ENCODE measurements at regions not wholly inside any gene's neighbourhood (a gene's known extent, or its start where the extent isn't known, plus 50 kb on each side); places are given as distances from the start of the nearest gene placed in this dataset.

GRCh38 chr1:112264010-112264409 lies 132.0 kb upstream of the CTTNBP2NL start:
- DNase-seq (ENCODE audit: low read depth), result no peak

- peak; percentile 24 for DNase-seq (ENCODE audit: low read depth)
Observed at GRCh38 chr1:112264553-112264952, 131.5 kb upstream of the CTTNBP2NL start.

DNA sequence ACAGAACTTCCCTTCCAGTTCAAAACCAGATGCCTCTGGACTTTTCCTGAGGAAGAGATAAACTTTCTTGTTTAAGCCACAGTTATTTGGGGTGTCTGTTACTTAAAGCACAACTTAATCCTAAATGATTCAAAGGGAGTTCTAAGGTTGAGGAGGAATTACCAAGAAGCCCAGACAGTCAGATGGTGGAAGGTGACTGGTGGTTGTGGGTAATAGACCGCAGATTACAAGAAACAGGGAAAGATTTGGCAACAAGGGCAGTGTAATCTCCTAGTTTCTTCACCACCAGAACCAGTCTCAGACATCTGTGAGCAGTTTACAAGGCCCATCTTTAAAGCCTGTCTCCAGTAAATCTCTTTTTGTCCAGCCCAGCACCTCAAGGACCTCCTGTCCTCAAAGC lies 130.1 kb upstream of the CTTNBP2NL start:
- DNase-seq (ENCODE audit: low read depth), result no peak

GRCh38 chr1:112267206-112267605 lies 128.8 kb upstream of the CTTNBP2NL start:
- DNase-seq (ENCODE audit: low read depth), result no peak

DNA sequence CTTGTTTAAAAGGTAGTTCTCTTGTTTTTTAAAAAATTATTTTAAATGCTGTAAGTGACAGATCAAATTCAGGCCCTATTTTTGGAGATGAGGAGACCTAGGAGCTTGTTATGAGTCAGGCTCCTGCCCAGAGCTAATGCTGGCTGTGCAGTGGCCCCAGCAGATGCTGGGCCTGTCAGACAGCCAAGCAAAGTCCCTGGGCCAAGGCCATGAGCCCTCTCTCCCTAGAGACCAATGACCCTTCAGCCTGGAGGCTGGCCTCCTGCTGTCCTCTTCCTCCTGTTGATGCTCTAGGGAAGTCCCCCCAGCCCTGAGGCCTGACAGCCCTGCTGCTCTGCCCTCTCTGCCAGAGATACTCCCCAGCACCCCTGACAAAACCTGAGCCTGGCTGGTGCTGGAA lies 128.1 kb upstream of the CTTNBP2NL start:
- no peak for DNase-seq (ENCODE audit: low read depth)

DNA sequence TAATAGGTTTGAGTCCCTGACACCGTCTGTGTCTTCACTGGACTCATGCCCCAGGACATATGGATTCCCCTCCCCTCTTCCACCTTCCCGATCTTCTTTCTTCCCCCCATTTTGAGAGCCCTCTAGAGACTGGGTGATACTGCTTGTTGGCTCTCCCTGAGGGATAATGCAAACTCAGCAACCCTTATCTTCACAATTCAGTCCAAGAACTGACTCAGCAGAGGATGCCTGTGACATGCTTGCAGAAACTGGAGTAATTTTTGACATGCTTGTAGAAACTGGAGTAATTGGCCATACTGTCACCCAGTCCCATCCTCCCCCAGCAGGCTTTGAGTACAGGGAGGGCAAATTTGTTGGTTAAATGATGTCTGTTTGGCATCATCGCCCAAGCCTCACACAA lies 127.6 kb upstream of the CTTNBP2NL start:
- DNase-seq (ENCODE audit: low read depth), result no peak

DNA sequence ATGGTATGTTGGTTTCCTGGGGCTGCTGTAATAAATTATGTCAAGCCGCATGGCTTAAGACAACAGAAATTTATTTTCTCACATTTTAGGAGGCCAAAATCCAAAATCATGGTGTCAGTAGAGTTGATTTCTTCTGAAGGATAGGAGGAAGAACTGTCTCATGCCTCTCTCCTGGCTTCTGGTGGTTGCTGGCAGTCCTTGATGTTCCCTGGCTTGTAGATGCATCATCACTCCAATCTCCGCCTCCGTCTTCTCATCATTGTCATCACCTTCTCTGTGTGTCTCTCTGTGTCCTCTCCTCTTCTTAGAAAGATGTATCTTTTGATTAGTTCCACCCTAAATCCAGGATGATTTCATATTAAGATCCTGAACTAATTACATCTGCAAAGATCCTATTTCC lies 124.7 kb upstream of the CTTNBP2NL start:
- DNase-seq (ENCODE audit: low read depth), result no peak

- no peak for DNase-seq (ENCODE audit: low read depth)
Observed at GRCh38 chr1:112272101-112272772, 123.8 kb upstream of the CTTNBP2NL start.

GRCh38 chr1:112284796-112285195 lies 111.2 kb upstream of the CTTNBP2NL start:
- DNase-seq (ENCODE audit: low read depth), result no peak

- DNase-seq (ENCODE audit: low read depth), result no peak
Observed at GRCh38 chr1:112285316-112285715, 110.7 kb upstream of the CTTNBP2NL start.

- DNase-seq (ENCODE audit: low read depth), result no peak
Observed at GRCh38 chr1:112285746-112286145, 110.3 kb upstream of the CTTNBP2NL start.

DNA sequence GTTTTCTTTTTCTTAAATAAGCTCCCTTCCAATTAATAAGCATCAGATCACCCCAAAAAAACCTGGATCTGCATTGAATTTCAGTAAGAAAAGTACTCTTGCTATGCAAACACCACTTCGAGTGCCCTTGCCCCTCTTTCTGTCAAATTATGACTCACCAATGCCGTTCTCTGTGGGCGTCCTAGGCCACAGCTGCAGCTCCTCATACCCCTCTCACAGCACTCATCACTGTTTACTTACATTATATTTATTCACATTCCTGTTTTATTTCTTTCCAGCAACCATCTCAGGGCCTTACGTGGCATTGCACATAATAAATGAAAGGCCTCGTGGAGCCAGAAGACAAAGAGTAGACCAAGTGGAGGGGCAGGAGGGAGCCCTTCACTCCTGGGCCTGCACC lies 99.1 kb upstream of the CTTNBP2NL start:
- no peak for DNase-seq (ENCODE audit: low read depth)

- no peak for DNase-seq (ENCODE audit: low read depth)
Observed at GRCh38 chr1:112297536-112297935, 98.5 kb upstream of the CTTNBP2NL start.

- DNase-seq (ENCODE audit: low read depth), result peak; percentile 53
Observed at GRCh38 chr1:112298558-112298957, 97.5 kb upstream of the CTTNBP2NL start.

DNA sequence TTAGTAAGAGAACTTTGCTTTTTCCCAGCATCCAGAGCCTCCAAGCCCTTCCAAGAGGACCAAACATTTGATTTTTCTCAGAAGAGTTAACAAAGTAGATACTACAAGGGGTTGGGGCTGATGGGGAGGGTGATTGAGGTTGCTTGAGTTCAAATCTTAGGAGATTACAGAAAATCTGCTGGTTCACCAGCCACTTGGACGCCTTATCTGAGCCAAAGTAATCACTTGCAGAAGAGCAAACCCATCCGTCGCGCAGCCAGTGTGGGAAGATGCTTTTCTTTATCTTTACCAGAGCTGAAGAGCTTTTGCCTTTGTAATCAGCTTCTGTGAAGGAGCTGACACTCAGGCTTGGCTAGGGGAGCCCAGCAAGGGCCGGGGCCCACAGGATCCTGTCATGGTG lies 91.9 kb upstream of the CTTNBP2NL start:
- DNase-seq (ENCODE audit: low read depth), result no peak

GRCh38 chr1:112304612-112305011 lies 91.4 kb upstream of the CTTNBP2NL start:
- DNase-seq (ENCODE audit: low read depth), result no peak

DNA sequence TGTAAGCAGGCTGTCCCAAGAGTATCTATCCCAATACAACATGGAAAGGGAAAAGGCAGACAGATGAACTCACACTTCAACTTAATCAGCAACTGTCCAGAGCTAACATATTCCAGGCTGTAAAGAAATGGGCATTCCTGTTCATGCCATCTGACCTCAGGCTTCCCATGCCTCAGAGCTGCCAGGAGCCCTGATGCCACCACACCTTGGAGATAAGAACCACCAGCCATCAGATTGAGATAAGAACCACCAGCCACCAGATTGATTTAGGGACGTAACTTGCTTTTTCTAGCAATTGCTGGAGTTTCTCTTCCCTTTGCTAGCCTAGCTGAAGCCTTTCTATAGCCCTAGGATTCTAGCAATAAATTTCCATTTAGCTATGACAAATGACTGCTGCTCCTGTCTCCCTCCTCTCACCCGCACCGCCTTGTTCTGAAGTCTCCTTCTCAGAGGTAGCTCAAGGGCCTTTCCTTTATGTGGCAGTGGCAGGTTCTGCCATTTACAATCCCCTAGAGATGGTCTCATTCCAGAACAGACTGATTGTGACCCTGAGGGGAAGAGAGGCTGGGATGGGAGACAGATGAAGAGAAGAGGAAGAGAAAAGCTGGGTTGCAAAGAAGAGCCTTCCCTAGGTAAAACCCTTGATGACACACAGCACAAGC lies 88.0 kb upstream of the CTTNBP2NL start:
- no peak for DNase-seq (ENCODE audit: low read depth)

GRCh38 chr1:112308716-112309115 lies 87.3 kb upstream of the CTTNBP2NL start:
- DNase-seq (ENCODE audit: low read depth), result no peak

GRCh38 chr1:112309499-112309898 lies 86.5 kb upstream of the CTTNBP2NL start:
- no peak for DNase-seq (ENCODE audit: low read depth)

- DNase-seq (ENCODE audit: low read depth), result no peak
Observed at GRCh38 chr1:112312315-112312714, 83.7 kb upstream of the CTTNBP2NL start.

DNA sequence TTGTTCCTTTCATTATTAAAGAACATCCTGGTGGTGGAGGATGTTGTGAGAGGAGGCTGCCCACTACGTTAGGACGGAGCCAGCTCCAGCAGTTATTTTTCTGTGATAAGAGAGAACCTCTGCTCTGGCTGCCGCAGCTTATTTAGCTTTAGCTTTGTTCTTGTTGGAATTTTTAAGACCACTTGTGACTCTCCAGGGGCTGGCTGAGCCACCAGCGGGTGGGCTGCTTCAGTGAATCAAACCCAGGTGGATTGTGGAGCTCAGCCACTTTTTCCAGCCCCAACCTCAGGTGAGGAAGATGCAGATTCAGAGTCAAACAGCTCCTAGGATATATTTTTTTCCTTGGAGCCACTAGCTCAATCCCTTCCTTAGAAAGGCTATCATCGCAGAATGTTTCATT lies 83.1 kb upstream of the CTTNBP2NL start:
- DNase-seq (ENCODE audit: low read depth), result no peak

GRCh38 chr1:112316254-112316913 lies 79.6 kb upstream of the CTTNBP2NL start:
- DNase-seq (ENCODE audit: low read depth), result no peak

- no peak for DNase-seq (ENCODE audit: low read depth)
Observed at GRCh38 chr1:112317140-112317539, 78.9 kb upstream of the CTTNBP2NL start.
